Stimulated activated CD4-positive, alpha-beta T cell treated with anti-CD3 and anti-CD28 coated beads, Interleukin-1b, Interleukin-23, amount 100 ng/mL, for 1 hour (primary cell): ENCODE measurements at regions not wholly inside any gene's neighbourhood (a gene's known extent, or its start where the extent isn't known, plus 50 kb on each side); places are given as distances from the start of the nearest gene placed in this dataset.

Source experiments
- DNase-seq, 2 donors: peaks; one replicate each; pipeline ENCODE4 v3.0.0-alpha.2; 2020; ENCODE audit warnings: low read depth in 2 of 2

GRCh38 chr15:91472316-91472756 lies 372.3 kb downstream of the SV2B start:
- no peak for DNase-seq

- no peak for DNase-seq
Observed at GRCh38 chr15:91473894-91474545, 374.0 kb downstream of the SV2B start.

GRCh38 chr15:91476861-91477260 lies 376.6 kb upstream of the SLCO3A1 start:
- DNase-seq = no peak

- no peak for DNase-seq
Observed at GRCh38 chr15:91478717-91479191, 374.8 kb upstream of the SLCO3A1 start.

- no peak for DNase-seq
Observed at GRCh38 chr15:91480426-91480825, 373.1 kb upstream of the SLCO3A1 start.

- no peak for DNase-seq
Observed at GRCh38 chr15:91482799-91483198, 370.7 kb upstream of the SLCO3A1 start.

GRCh38 chr15:91484141-91484540 lies 369.4 kb upstream of the SLCO3A1 start:
- no peak for DNase-seq

GRCh38 chr15:91488452-91488851 lies 365.1 kb upstream of the SLCO3A1 start:
- no peak for DNase-seq

- no peak for DNase-seq
Observed at GRCh38 chr15:91490211-91490610, 363.3 kb upstream of the SLCO3A1 start.

- DNase-seq = no peak
Observed at GRCh38 chr15:91491101-91491950, 362.2 kb upstream of the SLCO3A1 start.

- DNase-seq = no peak
Observed at GRCh38 chr15:91496754-91497691, 356.5 kb upstream of the SLCO3A1 start.

GRCh38 chr15:91498046-91498748 lies 355.3 kb upstream of the SLCO3A1 start:
- no peak for DNase-seq

- DNase-seq = no peak
Observed at GRCh38 chr15:91498749-91499062, 354.8 kb upstream of the SLCO3A1 start.

GRCh38 chr15:91499774-91500383 lies 353.6 kb upstream of the SLCO3A1 start:
- no peak for DNase-seq

- DNase-seq = no peak
Observed at GRCh38 chr15:91508633-91509032, 344.9 kb upstream of the SLCO3A1 start.

GRCh38 chr15:91514147-91514546 lies 339.4 kb upstream of the SLCO3A1 start:
- no peak for DNase-seq

- DNase-seq = no peak
Observed at GRCh38 chr15:91515188-91515754, 338.2 kb upstream of the SLCO3A1 start.

- DNase-seq = no peak
Observed at GRCh38 chr15:91516866-91517265, 336.6 kb upstream of the SLCO3A1 start.

- DNase-seq = no peak
Observed at GRCh38 chr15:91517491-91518200, 335.9 kb upstream of the SLCO3A1 start.

GRCh38 chr15:91520850-91521249 lies 332.7 kb upstream of the SLCO3A1 start:
- no peak for DNase-seq
